AG09309 (cell line): ENCODE measurements at regions not wholly inside any gene's neighbourhood (a gene's known extent, or its start where the extent isn't known, plus 50 kb on each side); places are given as distances from the start of the nearest gene placed in this dataset.
"Not testable (repeated sequence)": the region's sequence is repeated elsewhere in the genome, so short reads cannot be mapped to it uniquely, and the experiment has no call there.

Experiments
- DNase-seq: peaks from one replicate; pipeline ENCODE4 v3.0.0-alpha.2; 2010; ENCODE audit warnings: low read depth
- H3K4me3 ChIP-seq: 2 replicates; pipeline ENCODE4 v1.5.1; 2011; ENCODE audit warnings: mild to moderate bottlenecking, low read depth, low read length, moderate library complexity; ENCODE audit not compliant: control insufficient read depth
- CTCF ChIP-seq: IDR thresholded peaks from 2 replicates; pipeline ENCODE4 v1.5.1; 2011; ENCODE audit warnings: mild to moderate bottlenecking, low read depth, low read length, inconsistent platforms; ENCODE audit not compliant: insufficient read depth, control insufficient read depth; ENCODE audit errors: missing control alignments

- no peak overlapping the region for H3K4me3 ChIP-seq
- DNase-seq: no peak
- no peak for TF ChIP-seq CTCF
Observed at GRCh38 chr3:6416049-6416661, 444.8 kb upstream of the GRM7 start.

- no peak for DNase-seq
- no peak overlapping the region for H3K4me3 ChIP-seq
- no peak for TF ChIP-seq CTCF
Observed at GRCh38 chr3:6417174-6417573, 443.7 kb upstream of the GRM7 start.

DNA sequence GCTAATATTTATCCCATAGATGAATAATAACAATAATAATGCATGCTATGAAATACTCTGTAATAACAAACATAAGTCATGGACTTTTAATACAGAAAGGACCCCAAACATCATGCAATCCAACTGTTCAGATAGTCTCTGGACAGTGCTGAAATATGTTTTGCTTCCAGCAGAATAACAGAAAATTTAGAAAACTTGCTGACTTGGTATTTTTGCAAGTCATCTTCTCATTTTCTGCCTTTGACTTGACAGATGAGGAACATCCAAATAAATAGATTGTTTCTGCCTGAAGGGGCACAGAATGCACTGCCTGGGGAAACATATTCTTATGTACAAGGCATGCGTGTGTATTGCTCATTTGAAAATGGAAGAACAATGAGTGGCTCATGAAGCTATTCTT lies 442.4 kb upstream of the GRM7 start:
- H3K4me3 ChIP-seq: no peak overlapping the region
- TF ChIP-seq CTCF: no peak
- no peak for DNase-seq

DNA sequence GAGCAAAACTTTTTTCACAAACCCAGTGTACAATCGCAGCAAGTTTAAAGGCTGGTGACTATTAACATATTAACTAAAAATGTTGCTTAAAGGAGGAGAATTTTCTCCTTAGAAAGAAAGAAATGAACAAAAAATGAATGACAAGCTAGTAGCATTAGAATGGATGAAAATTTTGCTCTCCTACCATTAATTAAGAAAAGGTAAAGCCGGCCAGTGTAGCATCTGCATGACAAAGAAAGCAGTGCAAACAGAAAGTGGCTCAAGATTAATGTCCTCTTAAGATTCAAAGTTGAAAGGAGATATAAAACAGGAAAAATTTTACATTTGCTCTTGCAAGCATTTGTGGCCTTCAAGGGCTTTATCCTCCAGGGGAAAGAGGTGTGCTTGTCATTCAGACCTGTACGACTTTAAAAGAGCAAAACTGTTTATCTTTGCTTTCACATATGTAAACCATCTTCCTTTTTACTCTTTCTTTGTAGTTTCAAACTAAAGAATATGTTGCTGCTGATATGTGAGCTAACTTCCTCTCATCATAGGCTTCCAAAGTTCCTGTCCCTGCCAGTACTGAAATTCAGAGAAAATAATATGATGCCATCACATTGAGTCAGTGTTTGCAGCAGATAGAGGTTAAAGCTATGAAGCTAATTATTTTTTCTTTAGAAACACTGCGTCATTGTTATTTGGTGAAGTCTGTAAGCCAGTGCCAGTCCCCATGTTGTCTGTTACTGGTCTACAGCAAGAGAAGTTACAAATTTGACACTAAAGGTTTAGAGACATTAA lies 439.1 kb upstream of the GRM7 start:
- TF ChIP-seq CTCF: no peak
- H3K4me3 ChIP-seq: no peak overlapping the region
- no peak for DNase-seq

GRCh38 chr3:6425289-6425820 lies 435.6 kb upstream of the GRM7 start:
- DNase-seq: no peak
- H3K4me3 ChIP-seq: no peak overlapping the region
- no peak for TF ChIP-seq CTCF

GRCh38 chr3:6428276-6428675 lies 432.6 kb upstream of the GRM7 start:
- not testable (repeated sequence) for H3K4me3 ChIP-seq, DNase-seq

DNA sequence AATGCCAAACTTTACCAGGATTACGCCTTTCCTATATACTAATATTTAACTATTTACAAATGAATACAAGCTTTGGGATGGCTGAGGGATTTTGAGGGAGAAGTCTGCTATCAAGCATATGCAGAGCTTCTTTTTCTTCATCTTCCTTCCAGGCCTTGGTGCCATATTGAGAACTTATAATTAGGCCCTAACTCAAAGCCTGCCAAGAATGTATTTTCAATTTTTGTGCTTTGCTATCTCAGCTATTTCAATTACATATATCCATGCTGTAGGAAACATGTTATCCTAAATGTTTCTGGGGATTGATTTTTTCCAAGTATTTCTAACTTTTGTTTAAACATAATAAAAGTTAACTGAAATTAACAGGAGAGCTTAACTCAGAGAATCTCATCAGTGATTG lies 425.0 kb upstream of the GRM7 start:
- DNase-seq: no peak
- no peak overlapping the region for H3K4me3 ChIP-seq
- TF ChIP-seq CTCF: no peak
